ENCODE measurements at regions not wholly inside any gene's neighbourhood (a gene's known extent, or its start where the extent isn't known, plus 50 kb on each side); places are given as distances from the start of the nearest gene placed in this dataset.
"Not testable (repeated sequence)": the region's sequence is repeated elsewhere in the genome, so short reads cannot be mapped to it uniquely, and the experiment has no call there.

- DNase-seq, result no peak
These were observed 477.5 kb upstream of the ADARB2 start for GRCh38 chr10:2214805-2215204.

- DNase-seq, result no peak
These were observed 476.8 kb upstream of the ADARB2 start for GRCh38 chr10:2214092-2214491.

- DNase-seq, result no peak
These were observed 475.0 kb upstream of the ADARB2 start for GRCh38 chr10:2212244-2212834.

GRCh38 chr10:2210088-2210487, 472.8 kb upstream of the ADARB2 start:
- no peak for DNase-seq

GRCh38 chr10:2208106-2208505, 470.8 kb upstream of the ADARB2 start:
- DNase-seq, result no peak

- DNase-seq, result no peak
These were observed 470.1 kb upstream of the ADARB2 start for GRCh38 chr10:2207246-2207922.

GRCh38 chr10:2205406-2205805, 468.1 kb upstream of the ADARB2 start:
- DNase-seq, result no peak

GRCh38 chr10:2202401-2202800, 465.1 kb upstream of the ADARB2 start:
- no peak for DNase-seq

GRCh38 chr10:2201534-2202099, 464.3 kb upstream of the ADARB2 start:
- DNase-seq, result no peak

- DNase-seq, result no peak
These were observed 460.3 kb upstream of the ADARB2 start for GRCh38 chr10:2197663-2198062.

- DNase-seq, result no peak
These were observed 458.9 kb upstream of the ADARB2 start for GRCh38 chr10:2196272-2196671.

- not testable (repeated sequence) for DNase-seq
These were observed 452.0 kb upstream of the ADARB2 start for GRCh38 chr10:2189356-2189755.

- DNase-seq, result no peak
These were observed 451.0 kb upstream of the ADARB2 start for GRCh38 chr10:2188371-2188770.

GRCh38 chr10:2173327-2173726, 436.0 kb upstream of the ADARB2 start:
- DNase-seq, result no peak

- no peak for DNase-seq
These were observed 428.6 kb upstream of the ADARB2 start for GRCh38 chr10:2165771-2166460.

- DNase-seq, result no peak
These were observed 413.0 kb upstream of the ADARB2 start for GRCh38 chr10:2150288-2150687.

- no peak for DNase-seq
These were observed 408.7 kb upstream of the ADARB2 start for GRCh38 chr10:2145926-2146478.

GRCh38 chr10:2145491-2145890, 408.2 kb upstream of the ADARB2 start:
- no peak for DNase-seq

GRCh38 chr10:2144584-2144983, 407.3 kb upstream of the ADARB2 start:
- DNase-seq, result no peak

GRCh38 chr10:2143213-2143835, 406.0 kb upstream of the ADARB2 start:
- DNase-seq, result no peak

GRCh38 chr10:2139746-2140145, 402.4 kb upstream of the ADARB2 start:
- no peak for DNase-seq

GRCh38 chr10:2137549-2138174, 400.3 kb upstream of the ADARB2 start:
- DNase-seq, result no peak

Data from DMS 273 treated with DMSO at 0.1 percent for 48 hours (cell line).